ENCODE measurements at regions not wholly inside any gene's neighbourhood (a gene's known extent, or its start where the extent isn't known, plus 50 kb on each side); places are given as distances from the start of the nearest gene placed in this dataset.
"Not testable (repeated sequence)": the region's sequence is repeated elsewhere in the genome, so short reads cannot be mapped to it uniquely, and the experiment has no call there.

- DNase-seq = not testable (repeated sequence)
Measured at GRCh38 chr1:146883190-146883589, 54.9 kb upstream of the NBPF12 start.

- not testable (repeated sequence) for DNase-seq
Measured at GRCh38 chr1:146881096-146881495, 57.0 kb upstream of the NBPF12 start.

GRCh38 chr1:146863799-146864319 lies 74.3 kb upstream of the NBPF12 start:
- not testable (repeated sequence) for DNase-seq

GRCh38 chr1:146853147-146853546 lies 85.0 kb upstream of the NBPF12 start:
- not testable (repeated sequence) for DNase-seq

- DNase-seq = not testable (repeated sequence)
Measured at GRCh38 chr1:146850352-146850889, 87.7 kb upstream of the NBPF12 start.

GRCh38 chr1:146838725-146839124 lies 99.4 kb upstream of the NBPF12 start:
- not testable (repeated sequence) for DNase-seq

GRCh38 chr1:146826957-146827356 lies 111.2 kb upstream of the NBPF12 start:
- not testable (repeated sequence) for DNase-seq

- DNase-seq = not testable (repeated sequence)
Measured at GRCh38 chr1:146794236-146794635, 143.9 kb upstream of the NBPF12 start.

- not testable (repeated sequence) for DNase-seq
Measured at GRCh38 chr1:146792725-146793124, 145.4 kb upstream of the NBPF12 start.

GRCh38 chr1:146784212-146784940 lies 153.7 kb upstream of the NBPF12 start:
- DNase-seq = not testable (repeated sequence)

- not testable (repeated sequence) for DNase-seq
Measured at GRCh38 chr1:146781235-146781634, 156.9 kb upstream of the NBPF12 start.

- not testable (repeated sequence) for DNase-seq
Measured at GRCh38 chr1:146777826-146778602, 160.1 kb upstream of the NBPF12 start.

- not testable (repeated sequence) for DNase-seq
Measured at GRCh38 chr1:146774988-146775387, 163.1 kb upstream of the NBPF12 start.

- not testable (repeated sequence) for DNase-seq
Measured at GRCh38 chr1:146774271-146774670, 163.9 kb upstream of the NBPF12 start.

- not testable (repeated sequence) for DNase-seq
Measured at GRCh38 chr1:146771409-146771808, 166.7 kb upstream of the NBPF12 start.

GRCh38 chr1:146770998-146771397 lies 167.1 kb upstream of the NBPF12 start:
- not testable (repeated sequence) for DNase-seq

GRCh38 chr1:146763234-146763633 lies 174.9 kb upstream of the NBPF12 start:
- not testable (repeated sequence) for DNase-seq

- DNase-seq = not testable (repeated sequence)
Measured at GRCh38 chr1:146756858-146757257, 181.3 kb upstream of the NBPF12 start.

GRCh38 chr1:146748686-146749085 lies 189.4 kb upstream of the NBPF12 start:
- DNase-seq = not testable (repeated sequence)

- DNase-seq = not testable (repeated sequence)
Measured at GRCh38 chr1:146731981-146732680, 206.0 kb upstream of the NBPF12 start.

- DNase-seq = not testable (repeated sequence)
Measured at GRCh38 chr1:146729642-146730344, 208.3 kb upstream of the NBPF12 start.

- DNase-seq = not testable (repeated sequence)
Measured at GRCh38 chr1:146715054-146715453, 223.1 kb upstream of the NBPF12 start.
